Panc1 (cell line): ENCODE measurements at regions not wholly inside any gene's neighbourhood (a gene's known extent, or its start where the extent isn't known, plus 50 kb on each side); places are given as distances from the start of the nearest gene placed in this dataset.

Experiments used
- ATAC-seq: fragments of 200-7000 bp; cut with Tn5 transposase; 2 replicates; pipeline ENCODE4 v1.9.1; 2020; ENCODE audit warnings: mild to moderate bottlenecking, moderate library complexity
- BruUV-seq: library from RNA; stranded (reverse); fragments of 400-500 nt; replicated peaks from 2 replicates; lab custom pipeline; 2021; lab: Mats Ljungman, UMichigan
- CTCF ChIA-PET: fragments of 300-600 bp; sonication (Branson Sonifier 250); formaldehyde crosslinking; loops from one replicate; lab custom pipeline; 2022; ENCODE audit warnings: antibody characterized with exemption; lab: Charles Lee
- POLR2A ChIA-PET: fragments of 300-600 bp; sonication (Branson Sonifier 250); formaldehyde crosslinking; loops from one replicate; lab custom pipeline; 2022; ENCODE audit warnings: antibody characterized with exemption; lab: Charles Lee
- DNase-seq: peaks from one replicate; pipeline ENCODE4 v3.0.0-alpha.2; 2010; ENCODE audit warnings: low read depth, low spot score
- H3K27ac ChIP-seq: 2 replicates; pipeline ENCODE4 v1.5.1; 2011; ENCODE audit warnings: mild to moderate bottlenecking, low read length, inconsistent platforms
- H3K27me3 ChIP-seq: fragments of 200-500 bp; sonication (Bioruptor generic); 2 replicates; pipeline ENCODE4 v1.6.0; 2014; ENCODE audit warnings: low read length, inconsistent platforms; ENCODE audit not compliant: control insufficient read depth, insufficient read depth
- H3K36me3 ChIP-seq: fragments of 200-500 bp; sonication (Bioruptor generic); 2 replicates; pipeline ENCODE4 v1.5.1; 2014; ENCODE audit warnings: inconsistent platforms, mild to moderate bottlenecking, low read length, moderate library complexity; ENCODE audit not compliant: control insufficient read depth, insufficient read depth
- H3K4me1 ChIP-seq: 2 replicates; pipeline ENCODE4 v1.5.1; 2011; ENCODE audit warnings: inconsistent platforms, mild to moderate bottlenecking, low read length, moderate library complexity; ENCODE audit not compliant: control insufficient read depth, insufficient read depth
- H3K4me3 ChIP-seq, 2 experiments: 2 replicates each; pipeline ENCODE4 v1.5.1; 2011 to 2012; ENCODE audit warnings: low read depth in 2 of 2, low read length in 2 of 2, mild to moderate bottlenecking in 2 of 2, inconsistent platforms in 1 of 2, moderate library complexity in 1 of 2
- H3K9me3 ChIP-seq: fragments of 200-500 bp; sonication (Bioruptor generic); 2 replicates; pipeline ENCODE4 v1.5.1; 2014; ENCODE audit warnings: low read depth, mild to moderate bottlenecking, inconsistent platforms, low read length, moderate library complexity; ENCODE audit not compliant: control insufficient read depth, insufficient read depth
- CTCF ChIP-seq: fragments of 450-650 bp; IDR thresholded peaks from 2 replicates; pipeline ENCODE4 v1.5.1; 2017; ENCODE audit warnings: mild to moderate bottlenecking
- POLR2AphosphoS5 ChIP-seq: IDR thresholded peaks from 2 replicates; pipeline ENCODE4 v1.6.1; 2012; ENCODE audit warnings: mild to moderate bottlenecking, low read depth, low read length, moderate library complexity
- REST ChIP-seq, 2 experiments: IDR thresholded peaks; 2 replicates each; pipeline ENCODE4 v1.6.1; 2011 to 2012; ENCODE audit warnings: low read depth in 2 of 2, control low read depth in 1 of 2, low read length in 1 of 2, mild to moderate bottlenecking in 1 of 2, moderate library complexity in 1 of 2; ENCODE audit not compliant: insufficient read depth in 1 of 2
- SIN3A ChIP-seq: IDR thresholded peaks from 2 replicates; pipeline ENCODE4 v1.6.1; 2012; ENCODE audit warnings: low read depth, mild to moderate bottlenecking, low read length, moderate library complexity, borderline replicate concordance; ENCODE audit not compliant: insufficient read depth
- TCF7L2 ChIP-seq: IDR thresholded peaks from 2 replicates; pipeline ENCODE4 v1.6.1; 2011; ENCODE audit warnings: mild to moderate bottlenecking, low read depth, low read length, inconsistent platforms
- in situ Hi-C: cut with HindIII; loops from 2 replicates; pipeline ENCODE4 v1.10.0; 2016; ENCODE audit warnings: low sequenced_read_pairs, low pct_unique_long_range_greater_than_20kb
- intact Hi-C: fragments of 100-400 bp; cut with micrococcal nuclease; formaldehyde crosslinking; loops from one replicate; pipeline ENCODE4 v1.10.0; 2022; ENCODE audit not compliant: unreplicated experiment

DNA sequence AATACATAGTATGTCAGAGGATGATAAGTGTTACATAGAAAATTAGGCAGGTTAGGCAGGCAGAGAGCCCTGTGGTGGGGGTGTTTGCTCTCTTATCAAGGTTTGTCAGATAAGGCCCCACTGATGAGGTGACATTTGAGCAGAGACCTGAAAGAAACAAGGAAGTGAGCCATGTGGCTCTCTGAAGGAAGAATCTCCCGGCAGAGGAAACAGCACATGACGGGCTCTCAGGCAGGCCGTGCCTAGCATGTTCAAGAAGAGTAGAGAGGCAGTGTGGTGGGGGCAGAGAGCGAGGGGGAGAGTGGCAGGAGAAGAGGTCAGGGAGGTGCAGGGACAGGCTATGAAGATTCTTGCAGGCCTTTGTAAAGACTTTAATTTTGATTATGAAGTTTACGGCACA, 82.0 kb upstream of the ASIC2 start:
- H3K4me3 ChIP-seq: no peak overlapping the region
- H3K4me1 ChIP-seq: no peaks in the 10 kb centered on the region
- TF ChIP-seq REST (IDR thresholded peaks at IDR 0.05; ENCODE audit: insufficient read depth in 1 of 2, low read depth in 2 of 2, low read length in 1 of 2) (no peak), SIN3A (no peak), CTCF (no peak), POLR2AphosphoS5 (no peak), TCF7L2 (no peak)
- in situ Hi-C loops (no loop called here), intact Hi-C loops (no loop called here)
- ChIA-PET CTCF (no interaction called here), POLR2A (no interaction called here)
- DNase-seq (no peak), ATAC-seq (no peak)
- BruUV-seq: no TSS peak
- no peaks in the 10 kb centered on the region for H3K9me3 ChIP-seq
- no peak overlapping the region for H3K27ac ChIP-seq
- no peaks in the 10 kb centered on the region for H3K27me3 ChIP-seq
- no peaks in the 10 kb centered on the region for H3K36me3 ChIP-seq

- intact Hi-C loops: no loop called here
- ATAC-seq: no peak
- no peak overlapping the region for H3K4me3 ChIP-seq
- TF ChIP-seq CTCF (no peak), TCF7L2 (no peak), REST (IDR thresholded peaks at IDR 0.05; ENCODE audit: insufficient read depth in 1 of 2, low read depth in 2 of 2, low read length in 1 of 2) (no peak), SIN3A (no peak), POLR2AphosphoS5 (no peak)
- in situ Hi-C loops: no loop called here
- H3K27me3 ChIP-seq: no peaks in the 10 kb centered on the region; the same call in 1 of the 2 replicates
- ChIA-PET POLR2A (no interaction called here), CTCF (no interaction called here)
- no TSS peak for BruUV-seq
- H3K9me3 ChIP-seq: no peaks in the 10 kb centered on the region
- DNase-seq: no peak
- H3K36me3 ChIP-seq: no peaks in the 10 kb centered on the region
- no peak overlapping the region for H3K27ac ChIP-seq
- H3K4me1 ChIP-seq: no peaks in the 10 kb centered on the region
Measured at GRCh38 chr17:33375783-33376182, 82.7 kb upstream of the ASIC2 start.
